ENCODE measurements at regions not wholly inside any gene's neighbourhood (a gene's known extent, or its start where the extent isn't known, plus 50 kb on each side); places are given as distances from the start of the nearest gene placed in this dataset.

- no peak for TF ChIP-seq CTCF (IDR thresholded peaks at IDR 0.05; ENCODE audit: low read depth, low read length, poor library complexity, severe bottlenecking)
- no peak for TF ChIP-seq EZH2phosphoT487 (IDR thresholded peaks at IDR 0.05; ENCODE audit: borderline replicate concordance, low read length)
Measured at GRCh38 chrX:25156323-25156722, 140.6 kb upstream of the ARX start.
